ENCODE measurements at regions not wholly inside any gene's neighbourhood (a gene's known extent, or its start where the extent isn't known, plus 50 kb on each side); places are given as distances from the start of the nearest gene placed in this dataset.

GRCh38 chr10:44298713-44299112 lies 86.2 kb downstream of the CXCL12 start:
- WGBS, result 80% methylated on average over 4 of the region's 4 CpGs

GRCh38 chr10:44297963-44298362 lies 86.9 kb downstream of the CXCL12 start:
- Histone ChIP-seq H3K9me3 (ENCODE audit: control insufficient read depth in 4 of 4, low read length in 3 of 4) (no peaks in the 10 kb centered on the region), H3K36me3 (ENCODE audit: control insufficient read depth in 4 of 4, insufficient read depth in 3 of 4, low read depth in 1 of 4, low read length in 3 of 4) (no peaks in the 10 kb centered on the region), H3K27me3 (ENCODE audit: control insufficient read depth in 4 of 4, insufficient read depth in 4 of 4, low read length in 3 of 4) (no peaks in the 10 kb centered on the region), H3K9ac (ENCODE audit: low read depth in 1 of 2, low read length in 2 of 2) (no peak overlapping the region), H3K27ac (ENCODE audit: low read depth in 1 of 2, low read length in 2 of 2) (no peak overlapping the region), H3K4me3 (ENCODE audit: low read depth in 1 of 3, low read length in 3 of 3) (no peak overlapping the region), H3K4me1 (ENCODE audit: control insufficient read depth in 4 of 4, insufficient read depth in 4 of 4, low read length in 3 of 4) (peaks cover 0 to 1% (median 0%) of the 10 kb centered on the region in 4 donors)
- TF ChIP-seq YY1 (IDR thresholded peaks at IDR 0.05) (no peak), SP1 (IDR thresholded peaks at IDR 0.05) (no peak), HNF4A (conservative IDR thresholded peaks at IDR 0.05) (no peak), JUND (IDR thresholded peaks at IDR 0.05) (no peak), REST (IDR thresholded peaks at IDR 0.05) (no peak), ATF3 (IDR thresholded peaks at IDR 0.05) (no peak), TAF1 (conservative IDR thresholded peaks at IDR 0.05) (no peak), EGR1 (IDR thresholded peaks at IDR 0.05; ENCODE audit: low read depth in 2 of 2) (no peak), ZBTB33 (IDR thresholded peaks at IDR 0.05) (no peak), CTCF (IDR thresholded peaks at IDR 0.05; ENCODE audit: low read depth, low read length, missing input control) (no peak), RAD21 (IDR thresholded peaks at IDR 0.05) (no peak), HNF4G (IDR thresholded peaks at IDR 0.05) (no peak), GABPA (IDR thresholded peaks at IDR 0.05 in 1 of 2, conservative IDR thresholded peaks at IDR 0.05 in 1 of 2) (no peak), FOXA1 (IDR thresholded peaks at IDR 0.05) (no peak), MAX (IDR thresholded peaks at IDR 0.05) (no peak), FOXA2 (IDR thresholded peaks at IDR 0.05) (no peak), RXRA (IDR thresholded peaks at IDR 0.05) (no peak), NR2F2 (IDR thresholded peaks at IDR 0.05) (no peak)
- 82% methylated on average over 6 of the region's 6 CpGs for WGBS
- DNase-seq (ENCODE audit: low spot score), result no peak

More at GRCh38 chr10:44298713-44299112, 86.2 kb downstream of the CXCL12 start:
- Histone ChIP-seq H3K9me3 (ENCODE audit: control insufficient read depth in 4 of 4, low read length in 3 of 4) (no peaks in the 10 kb centered on the region), H3K4me1 (ENCODE audit: control insufficient read depth in 4 of 4, insufficient read depth in 4 of 4, low read length in 3 of 4) (no peaks in the 10 kb centered on the region), H3K36me3 (ENCODE audit: control insufficient read depth in 4 of 4, insufficient read depth in 3 of 4, low read depth in 1 of 4, low read length in 3 of 4) (no peaks in the 10 kb centered on the region), H3K4me3 (ENCODE audit: low read depth in 1 of 3, low read length in 3 of 3) (no peak overlapping the region), H3K27me3 (ENCODE audit: control insufficient read depth in 4 of 4, insufficient read depth in 4 of 4, low read length in 3 of 4) (no peaks in the 10 kb centered on the region), H3K9ac (ENCODE audit: low read depth in 1 of 2, low read length in 2 of 2) (no peak overlapping the region), H3K27ac (ENCODE audit: low read depth in 1 of 2, low read length in 2 of 2) (no peak overlapping the region)
- TF ChIP-seq FOXA1 (IDR thresholded peaks at IDR 0.05) (no peak), MAX (IDR thresholded peaks at IDR 0.05) (no peak), SP1 (IDR thresholded peaks at IDR 0.05) (no peak)
- DNase-seq (ENCODE audit: low spot score), result no peak

Measured in liver (tissue), 8 donors.